DLD1 (cell line): ENCODE measurements at regions not wholly inside any gene's neighbourhood (a gene's known extent, or its start where the extent isn't known, plus 50 kb on each side); places are given as distances from the start of the nearest gene placed in this dataset.

ENCODE experiments used
- in situ Hi-C: cut with HindIII; loops from 2 replicates; pipeline ENCODE4 v1.10.0; 2017; ENCODE audit warnings: low sequenced_read_pairs

GRCh38 chr22:23415490-23415851 is 164.6 kb downstream of the IGLL1 start:
- in situ Hi-C loops: loop anchor here (10.0 kb wide), 1 partner anchor 69 kb away; no protein-coding TSS in a partner anchor

GRCh38 chr22:23414727-23415489 is 165.2 kb downstream of the IGLL1 start:
- in situ Hi-C loops: loop anchor here (10.0 kb wide), 1 partner anchor 70 kb away; no protein-coding TSS in a partner anchor

GRCh38 chr22:23411739-23412138 is 168.4 kb downstream of the IGLL1 start:
- in situ Hi-C loops: loop anchor here (10.0 kb wide), 1 partner anchor 73 kb away; no protein-coding TSS in a partner anchor

GRCh38 chr22:23410411-23410810 is 169.7 kb downstream of the IGLL1 start:
- in situ Hi-C loops: loop anchor here (10.0 kb wide), 1 partner anchor 74 kb away; no protein-coding TSS in a partner anchor

- in situ Hi-C loops: loop anchor here (10.0 kb wide), 1 partner anchor 75 kb away; no protein-coding TSS in a partner anchor
Measured at GRCh38 chr22:23409976-23410375, 170.1 kb downstream of the IGLL1 start.

GRCh38 chr22:23408321-23408720 is 171.8 kb downstream of the IGLL1 start:
- in situ Hi-C loops: no loop called here

GRCh38 chr22:23405366-23405851 is 174.7 kb downstream of the IGLL1 start:
- in situ Hi-C loops: no loop called here

- in situ Hi-C loops: no loop called here
Measured at GRCh38 chr22:23404689-23405365, 175.3 kb downstream of the IGLL1 start.

- in situ Hi-C loops: no loop called here
Measured at GRCh38 chr22:23403720-23404688, 176.1 kb downstream of the IGLL1 start.

- in situ Hi-C loops: no loop called here
Measured at GRCh38 chr22:23403152-23403719, 176.9 kb downstream of the IGLL1 start.

GRCh38 chr22:23402275-23403151 is 177.6 kb downstream of the IGLL1 start:
- in situ Hi-C loops: no loop called here

- in situ Hi-C loops: no loop called here
Measured at GRCh38 chr22:23401910-23402274, 178.2 kb downstream of the IGLL1 start.

GRCh38 chr22:23401111-23401909 is 178.8 kb downstream of the IGLL1 start:
- in situ Hi-C loops: no loop called here

GRCh38 chr22:23400286-23400981 is 179.7 kb downstream of the IGLL1 start:
- in situ Hi-C loops: no loop called here

GRCh38 chr22:23399367-23400285 is 180.5 kb downstream of the IGLL1 start:
- in situ Hi-C loops: no loop called here

GRCh38 chr22:23398701-23399366 is 181.3 kb downstream of the IGLL1 start:
- in situ Hi-C loops: no loop called here
